WERI-Rb-1 (cell line): ENCODE measurements at regions not wholly inside any gene's neighbourhood (a gene's known extent, or its start where the extent isn't known, plus 50 kb on each side); places are given as distances from the start of the nearest gene placed in this dataset.

ENCODE experiments used
- DNase-seq: peaks from one replicate; pipeline ENCODE4 v3.0.0-alpha.2; 2020
- H3K27ac ChIP-seq: fragments of 250-450 bp; sonication (Bioruptor Pico); 2 replicates; pipeline ENCODE4 v1.5.1; 2020; ENCODE audit warnings: mild to moderate bottlenecking, moderate library complexity
- H3K27me3 ChIP-seq: fragments of 250-450 bp; sonication (Bioruptor Pico); 2 replicates; pipeline ENCODE4 v1.5.1; 2021; ENCODE audit warnings: mild to moderate bottlenecking, low read depth, moderate library complexity; ENCODE audit not compliant: insufficient read depth, severe bottlenecking
- H3K36me3 ChIP-seq: fragments of 250-450 bp; sonication (Bioruptor Pico); 2 replicates; pipeline ENCODE4 v1.5.1; 2020; ENCODE audit warnings: mild to moderate bottlenecking, moderate library complexity
- H3K4me3 ChIP-seq: 2 replicates; pipeline ENCODE4 v1.5.1; 2011; ENCODE audit warnings: low read depth, mild to moderate bottlenecking, control low read depth, low read length
- H3K9me3 ChIP-seq: fragments of 250-450 bp; sonication (Bioruptor Pico); 2 replicates; pipeline ENCODE4 v1.5.1; 2021; ENCODE audit warnings: mild to moderate bottlenecking, moderate library complexity; ENCODE audit not compliant: severe bottlenecking
- CTCF ChIP-seq: IDR thresholded peaks from 2 replicates; pipeline ENCODE4 v1.5.1; 2011; ENCODE audit warnings: low read depth, mild to moderate bottlenecking, control low read depth, inconsistent platforms, low read length

DNA sequence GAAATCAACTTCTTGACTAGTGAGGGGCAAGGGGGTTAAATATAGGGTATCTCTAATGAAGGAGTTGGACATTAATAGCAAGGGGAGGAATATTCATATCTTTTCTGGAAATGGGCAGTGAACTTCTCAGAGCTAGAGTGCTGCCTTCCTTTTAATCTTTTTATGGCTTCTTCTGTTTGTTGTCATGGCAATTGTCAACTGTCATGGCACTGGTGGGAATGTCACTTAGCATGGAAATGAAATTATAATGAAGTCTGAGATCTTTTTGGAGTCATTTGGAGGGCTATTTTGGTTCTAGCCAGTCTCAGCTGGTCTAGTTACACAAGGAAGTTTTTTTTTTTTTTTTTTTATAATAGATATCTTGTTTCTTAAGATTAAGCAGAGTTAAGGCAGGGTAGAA, 250.2 kb downstream of the AASDHPPT start:
- H3K36me3 ChIP-seq = no peaks in the 10 kb centered on the region
- no peak overlapping the region for H3K4me3 ChIP-seq
- no peaks in the 10 kb centered on the region for H3K9me3 ChIP-seq
- no peak for TF ChIP-seq CTCF
- H3K27ac ChIP-seq = no peak overlapping the region
- H3K27me3 ChIP-seq = no peaks in the 10 kb centered on the region
- DNase-seq = no peak

- Histone ChIP-seq H3K27me3 (no peaks in the 10 kb centered on the region), H3K9me3 (no peaks in the 10 kb centered on the region), H3K4me3 (no peak overlapping the region), H3K27ac (no peak overlapping the region), H3K36me3 (no peaks in the 10 kb centered on the region)
- TF ChIP-seq CTCF = no peak
- DNase-seq = no peak
Measured at GRCh38 chr11:106329273-106330018, 252.0 kb downstream of the AASDHPPT start.

DNA sequence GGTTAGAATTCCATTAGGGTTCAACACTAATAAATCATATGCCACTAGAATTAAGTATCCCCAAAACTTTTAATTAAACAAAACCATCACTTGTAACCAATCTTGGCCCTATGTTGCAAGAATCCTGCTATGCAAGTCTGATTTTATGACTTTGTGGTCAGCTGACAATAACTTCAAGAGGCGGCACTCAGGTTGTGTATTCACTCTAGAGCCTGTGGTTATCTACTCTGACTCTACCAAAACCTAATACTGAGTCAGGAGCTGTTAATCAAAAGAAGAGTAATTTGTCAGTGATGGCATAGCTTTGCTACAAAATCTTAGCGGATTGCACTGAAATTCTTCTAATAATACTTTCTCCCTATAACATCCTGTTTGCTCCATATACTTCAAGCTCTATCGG, 253.7 kb downstream of the AASDHPPT start:
- no peak for TF ChIP-seq CTCF
- no peak overlapping the region for H3K4me3 ChIP-seq
- H3K36me3 ChIP-seq = no peaks in the 10 kb centered on the region
- no peak overlapping the region for H3K27ac ChIP-seq
- no peaks in the 10 kb centered on the region for H3K9me3 ChIP-seq
- no peaks in the 10 kb centered on the region for H3K27me3 ChIP-seq
- DNase-seq = no peak

DNA sequence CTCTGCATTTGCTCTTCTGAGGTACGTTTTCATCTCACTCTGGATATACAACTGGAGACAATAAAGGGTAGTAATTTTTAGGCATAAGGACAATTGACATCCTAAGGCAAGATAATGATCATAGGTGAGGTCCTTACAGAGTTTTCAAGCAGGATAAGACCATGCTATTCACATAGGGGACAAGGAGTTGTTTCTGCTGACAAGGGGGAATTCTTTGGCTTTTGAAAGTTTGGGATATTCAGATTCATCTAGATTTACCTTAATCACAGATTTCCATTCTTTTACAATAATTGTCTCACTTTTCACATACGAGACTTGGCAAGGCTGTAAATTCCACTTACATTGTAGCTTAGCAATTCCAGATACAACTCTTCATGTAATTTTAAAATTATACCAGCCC, 256.2 kb downstream of the AASDHPPT start:
- H3K9me3 ChIP-seq = no peaks in the 10 kb centered on the region
- H3K4me3 ChIP-seq = no peak overlapping the region
- DNase-seq = no peak
- no peak for TF ChIP-seq CTCF
- no peaks in the 10 kb centered on the region for H3K27me3 ChIP-seq
- no peaks in the 10 kb centered on the region for H3K36me3 ChIP-seq
- no peak overlapping the region for H3K27ac ChIP-seq

DNA sequence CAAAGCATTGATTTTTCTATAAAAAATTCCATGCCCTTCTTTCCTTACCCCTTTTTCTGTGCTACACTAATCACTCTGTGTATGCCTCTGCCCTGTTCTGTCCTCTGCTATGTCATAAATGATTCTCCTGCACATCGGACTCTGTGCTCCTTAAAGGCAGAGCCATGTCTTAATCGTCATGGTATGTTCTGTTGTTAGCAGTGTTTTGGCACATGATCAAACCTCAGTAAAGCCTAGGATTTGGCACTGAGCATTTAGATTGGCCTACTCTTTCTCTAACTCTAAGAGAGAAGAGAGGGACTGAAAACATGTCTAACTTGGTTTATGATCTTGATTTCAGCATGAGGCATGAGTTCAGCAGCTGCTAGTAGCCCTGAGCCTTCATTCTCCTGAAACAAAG, 266.9 kb downstream of the AASDHPPT start:
- no peak for TF ChIP-seq CTCF
- no peaks in the 10 kb centered on the region for H3K27me3 ChIP-seq
- no peaks in the 10 kb centered on the region for H3K9me3 ChIP-seq
- H3K36me3 ChIP-seq = no peaks in the 10 kb centered on the region
- H3K4me3 ChIP-seq = no peak overlapping the region
- DNase-seq = no peak
- no peak overlapping the region for H3K27ac ChIP-seq

- H3K27ac ChIP-seq = no peak overlapping the region
Measured at GRCh38 chr11:106344966-106345365, 267.5 kb downstream of the AASDHPPT start.

More at GRCh38 chr11:106344966-106345365, 267.5 kb downstream of the AASDHPPT start:
- no peak for DNase-seq
- no peaks in the 10 kb centered on the region for H3K9me3 ChIP-seq
- H3K4me3 ChIP-seq = no peak overlapping the region
- TF ChIP-seq CTCF = no peak
- H3K36me3 ChIP-seq = no peaks in the 10 kb centered on the region
- H3K27me3 ChIP-seq = no peaks in the 10 kb centered on the region
